NCI-H128 (cell line): ENCODE measurements at regions not wholly inside any gene's neighbourhood (a gene's known extent, or its start where the extent isn't known, plus 50 kb on each side); places are given as distances from the start of the nearest gene placed in this dataset.
"Not testable (repeated sequence)": the region's sequence is repeated elsewhere in the genome, so short reads cannot be mapped to it uniquely, and the experiment has no call there.

Experiments used
- DNase-seq: peaks from one replicate; lab custom pipeline; 2025; ENCODE audit not compliant: unreplicated experiment; lab: John Stamatoyannopoulos, UW

GRCh38 chr4:128653527-128654444 is 155.7 kb upstream of the JADE1 start:
- DNase-seq = no peak

GRCh38 chr4:128649575-128650205 is 159.8 kb upstream of the JADE1 start:
- DNase-seq = no peak

GRCh38 chr4:128649161-128649560 is 160.3 kb upstream of the JADE1 start:
- no peak for DNase-seq

- no peak for DNase-seq
These were observed 161.5 kb upstream of the JADE1 start for GRCh38 chr4:128648021-128648420.

GRCh38 chr4:128646893-128647292 is 162.6 kb upstream of the JADE1 start:
- DNase-seq = not testable (repeated sequence)

- DNase-seq = not testable (repeated sequence)
These were observed 164.5 kb upstream of the JADE1 start for GRCh38 chr4:128644693-128645654.

- DNase-seq = not testable (repeated sequence)
These were observed 165.4 kb upstream of the JADE1 start for GRCh38 chr4:128644107-128644506.

GRCh38 chr4:128641566-128641965 is 167.9 kb upstream of the JADE1 start:
- DNase-seq = not testable (repeated sequence)

GRCh38 chr4:128639541-128640270 is 169.8 kb upstream of the JADE1 start:
- DNase-seq = no peak

GRCh38 chr4:128636906-128637305 is 172.6 kb upstream of the JADE1 start:
- no peak for DNase-seq

GRCh38 chr4:128635955-128636560 is 173.4 kb upstream of the JADE1 start:
- DNase-seq = peak; percentile 9

GRCh38 chr4:128635141-128635954 is 174.2 kb upstream of the JADE1 start:
- no peak for DNase-seq

GRCh38 chr4:128633067-128633466 is 176.4 kb upstream of the JADE1 start:
- no peak for DNase-seq

- DNase-seq = no peak
These were observed 178.6 kb upstream of the JADE1 start for GRCh38 chr4:128630871-128631270.

GRCh38 chr4:128623508-128624215 is 185.8 kb upstream of the JADE1 start:
- DNase-seq = no peak

GRCh38 chr4:128620279-128620965 is 189.1 kb upstream of the JADE1 start:
- not testable (repeated sequence) for DNase-seq

- no peak for DNase-seq
These were observed 194.3 kb upstream of the JADE1 start for GRCh38 chr4:128615197-128615596.

GRCh38 chr4:128608006-128608405 is 201.5 kb upstream of the JADE1 start:
- no peak for DNase-seq
